ENCODE measurements at regions not wholly inside any gene's neighbourhood (a gene's known extent, or its start where the extent isn't known, plus 50 kb on each side); places are given as distances from the start of the nearest gene placed in this dataset.

DNA sequence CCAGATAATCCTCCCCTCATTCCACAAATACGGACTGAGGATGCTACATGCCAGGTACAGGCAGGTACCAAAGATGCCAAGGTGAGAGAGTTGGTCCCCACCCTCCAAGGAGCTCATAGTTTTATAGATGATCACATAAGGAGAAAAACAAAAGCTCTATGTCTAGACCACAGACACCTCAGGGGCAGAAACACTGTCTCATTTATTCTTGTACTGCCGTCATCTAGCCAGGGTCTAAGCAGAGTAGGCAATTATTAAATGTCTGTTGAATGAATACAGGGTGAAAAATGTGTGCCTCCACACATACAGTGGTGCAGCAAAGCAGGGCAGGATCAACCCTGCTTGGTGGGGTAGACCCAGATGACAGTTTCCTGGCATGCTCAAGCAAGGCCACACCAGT lies 439.8 kb upstream of the JARID2 start:
- no peaks in the 10 kb centered on the region for H3K79me1 ChIP-seq (ENCODE audit: low read depth, low read length)
- H3K36me3 ChIP-seq (replicated peaks in 1 of 2; ENCODE audit: control insufficient read depth in 2 of 2, insufficient read depth in 2 of 2, low read length in 2 of 2) = no peaks in the 10 kb centered on the region
- H2BK15ac ChIP-seq (ENCODE audit: low read length) = no peak overlapping the region
- H3K23ac ChIP-seq (ENCODE audit: low read depth, low read length, poor library complexity) = no peak overlapping the region
- H3K4me1 ChIP-seq (ENCODE audit: control insufficient read depth in 2 of 2, insufficient read depth in 1 of 2, low read depth in 1 of 2, low read length in 2 of 2) = peaks cover 0 to 3% of the 10 kb centered on the region in 2 donors
- DNase-seq (ENCODE audit: low spot score) = no peak
- no peak overlapping the region for H3K4me2 ChIP-seq (ENCODE audit: insufficient read depth, low read length, poor library complexity, severe bottlenecking)
- peaks cover 0 to 13% of the 10 kb centered on the region in 2 donors for H3K9me3 ChIP-seq (replicated peaks in 1 of 2; ENCODE audit: control insufficient read depth in 2 of 2, insufficient read depth in 1 of 2, low read depth in 1 of 2, low read length in 2 of 2)
- no peak overlapping the region for H3K18ac ChIP-seq (ENCODE audit: low read length)
- H2BK12ac ChIP-seq (ENCODE audit: low read length) = no peak overlapping the region
- H4K91ac ChIP-seq (ENCODE audit: low read depth, low read length, poor library complexity) = no peak overlapping the region
- H2AFZ ChIP-seq (ENCODE audit: low read length) = no peak overlapping the region
- no peak overlapping the region for H3K27ac ChIP-seq (replicated peaks; ENCODE audit: low read length)
- H3K4ac ChIP-seq (ENCODE audit: low read length) = no peak overlapping the region
- H4K8ac ChIP-seq (ENCODE audit: low read depth, low read length) = no peak overlapping the region
- no peak overlapping the region for H3K9ac ChIP-seq (ENCODE audit: low read depth, low read length, poor library complexity)
- no peaks in the 10 kb centered on the region for H3K27me3 ChIP-seq (ENCODE audit: control insufficient read depth in 3 of 3, insufficient read depth in 3 of 3, low read depth in 1 of 3, low read length in 3 of 3)
- no CpG with 5 or more reads among the region's 2 CpGs for WGBS, 2 donors (ENCODE audit: extremely low coverage in 2 of 2, insufficient read length in 2 of 2, insufficient replicate concordance in 1 of 2)
- H2BK5ac ChIP-seq (ENCODE audit: low read length) = no peak overlapping the region
- no peak overlapping the region for H3K4me3 ChIP-seq (ENCODE audit: low read length in 2 of 2)
- H3K14ac ChIP-seq (ENCODE audit: low read length) = no peak overlapping the region
- H2BK120ac ChIP-seq (ENCODE audit: low read depth, low read length) = no peak overlapping the region
- H2AK5ac ChIP-seq (ENCODE audit: low read depth, low read length) = no peak overlapping the region

DNA sequence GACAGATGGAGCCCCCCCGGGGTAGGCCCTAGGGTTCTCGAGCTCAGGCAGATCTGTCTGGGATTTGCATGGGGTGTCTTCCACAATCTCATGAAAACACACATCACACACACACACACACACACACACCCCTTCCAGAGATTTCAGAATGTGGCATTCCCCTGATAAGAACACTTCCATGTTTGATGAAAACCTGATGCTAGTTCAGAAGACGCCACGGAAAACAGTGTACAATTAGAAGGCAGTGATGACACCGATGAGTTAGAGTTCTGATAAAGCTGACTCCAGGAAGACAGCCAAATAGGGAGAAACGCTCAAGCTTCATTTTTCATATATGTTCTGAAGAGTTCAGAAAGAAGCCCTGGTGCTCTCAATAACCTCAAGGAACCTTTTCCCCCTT lies 438.7 kb upstream of the JARID2 start:
- Histone ChIP-seq H4K91ac (ENCODE audit: low read depth, low read length, poor library complexity) (no peak overlapping the region), H3K4me2 (ENCODE audit: insufficient read depth, low read length, poor library complexity, severe bottlenecking) (no peak overlapping the region), H3K9ac (ENCODE audit: low read depth, low read length, poor library complexity) (no peak overlapping the region), H2AFZ (ENCODE audit: low read length) (no peak overlapping the region), H2BK15ac (ENCODE audit: low read length) (no peak overlapping the region), H3K4me1 (ENCODE audit: control insufficient read depth in 2 of 2, insufficient read depth in 1 of 2, low read depth in 1 of 2, low read length in 2 of 2) (peaks cover 0 to 3% of the 10 kb centered on the region in 2 donors), H3K27me3 (ENCODE audit: control insufficient read depth in 3 of 3, insufficient read depth in 3 of 3, low read depth in 1 of 3, low read length in 3 of 3) (no peaks in the 10 kb centered on the region), H3K4me3 (ENCODE audit: low read length in 2 of 2) (no peak overlapping the region), H3K36me3 (replicated peaks in 1 of 2; ENCODE audit: control insufficient read depth in 2 of 2, insufficient read depth in 2 of 2, low read length in 2 of 2) (no peaks in the 10 kb centered on the region), H2BK5ac (ENCODE audit: low read length) (no peak overlapping the region), H2BK12ac (ENCODE audit: low read length) (no peak overlapping the region), H4K8ac (ENCODE audit: low read depth, low read length) (no peak overlapping the region), H3K79me1 (ENCODE audit: low read depth, low read length) (no peaks in the 10 kb centered on the region), H3K14ac (ENCODE audit: low read length) (no peak overlapping the region), H3K9me3 (replicated peaks in 1 of 2; ENCODE audit: control insufficient read depth in 2 of 2, insufficient read depth in 1 of 2, low read depth in 1 of 2, low read length in 2 of 2) (peaks cover 0 to 13% of the 10 kb centered on the region in 2 donors), H3K27ac (replicated peaks; ENCODE audit: low read length) (no peak overlapping the region), H3K18ac (ENCODE audit: low read length) (no peak overlapping the region), H3K23ac (ENCODE audit: low read depth, low read length, poor library complexity) (no peak overlapping the region), H3K4ac (ENCODE audit: low read length) (no peak overlapping the region), H2BK120ac (ENCODE audit: low read depth, low read length) (no peak overlapping the region), H2AK5ac (ENCODE audit: low read depth, low read length) (no peak overlapping the region)
- no CpG with 5 or more reads among the region's 6 CpGs for WGBS, 2 donors (ENCODE audit: extremely low coverage in 2 of 2, insufficient read length in 2 of 2, insufficient replicate concordance in 1 of 2)
- no peak for DNase-seq (ENCODE audit: low spot score)

DNA sequence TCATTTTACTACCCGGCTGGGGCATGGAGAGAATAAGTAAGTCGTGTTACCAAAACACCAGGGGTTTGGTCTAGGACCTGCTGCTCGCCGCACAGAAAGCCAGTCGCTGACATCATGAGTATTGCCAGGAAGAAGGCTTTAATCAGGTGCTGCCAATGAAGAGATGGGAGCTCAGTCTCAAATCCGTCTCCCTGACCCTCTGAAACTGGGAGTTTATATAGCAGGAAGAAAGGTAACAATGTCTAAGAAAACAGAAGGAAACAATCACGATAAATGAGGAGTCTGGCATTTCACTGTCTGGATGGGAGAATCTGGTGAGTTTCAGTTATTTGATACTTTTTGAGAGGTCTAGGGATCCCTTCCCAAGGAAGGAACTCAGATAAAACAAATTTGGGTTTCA lies 437.9 kb upstream of the JARID2 start:
- H3K79me1 ChIP-seq (ENCODE audit: low read depth, low read length) = no peaks in the 10 kb centered on the region
- no CpG with 5 or more reads among the region's 7 CpGs for WGBS, 2 donors (ENCODE audit: extremely low coverage in 2 of 2, insufficient read length in 2 of 2, insufficient replicate concordance in 1 of 2)
- no peaks in the 10 kb centered on the region for H3K27me3 ChIP-seq (ENCODE audit: control insufficient read depth in 3 of 3, insufficient read depth in 3 of 3, low read depth in 1 of 3, low read length in 3 of 3)
- H3K4me2 ChIP-seq (ENCODE audit: insufficient read depth, low read length, poor library complexity, severe bottlenecking) = no peak overlapping the region
- H3K4ac ChIP-seq (ENCODE audit: low read length) = no peak overlapping the region
- no peak overlapping the region for H4K8ac ChIP-seq (ENCODE audit: low read depth, low read length)
- no peak overlapping the region for H2AFZ ChIP-seq (ENCODE audit: low read length)
- no peak overlapping the region for H2AK5ac ChIP-seq (ENCODE audit: low read depth, low read length)
- peaks cover 0 to 13% of the 10 kb centered on the region in 2 donors for H3K9me3 ChIP-seq (replicated peaks in 1 of 2; ENCODE audit: control insufficient read depth in 2 of 2, insufficient read depth in 1 of 2, low read depth in 1 of 2, low read length in 2 of 2)
- no peak for DNase-seq (ENCODE audit: low spot score)
- H3K23ac ChIP-seq (ENCODE audit: low read depth, low read length, poor library complexity) = no peak overlapping the region
- H3K9ac ChIP-seq (ENCODE audit: low read depth, low read length, poor library complexity) = no peak overlapping the region
- H2BK120ac ChIP-seq (ENCODE audit: low read depth, low read length) = no peak overlapping the region
- H3K14ac ChIP-seq (ENCODE audit: low read length) = no peak overlapping the region
- H2BK5ac ChIP-seq (ENCODE audit: low read length) = no peak overlapping the region
- no peak overlapping the region for H3K18ac ChIP-seq (ENCODE audit: low read length)
- no peak overlapping the region for H3K27ac ChIP-seq (replicated peaks; ENCODE audit: low read length)
- H2BK12ac ChIP-seq (ENCODE audit: low read length) = no peak overlapping the region
- no peaks in the 10 kb centered on the region for H3K36me3 ChIP-seq (replicated peaks in 1 of 2; ENCODE audit: control insufficient read depth in 2 of 2, insufficient read depth in 2 of 2, low read length in 2 of 2)
- H3K4me1 ChIP-seq (ENCODE audit: control insufficient read depth in 2 of 2, insufficient read depth in 1 of 2, low read depth in 1 of 2, low read length in 2 of 2) = no peaks in the 10 kb centered on the region
- H2BK15ac ChIP-seq (ENCODE audit: low read length) = no peak overlapping the region
- no peak overlapping the region for H3K4me3 ChIP-seq (ENCODE audit: low read length in 2 of 2)
- no peak overlapping the region for H4K91ac ChIP-seq (ENCODE audit: low read depth, low read length, poor library complexity)

DNA sequence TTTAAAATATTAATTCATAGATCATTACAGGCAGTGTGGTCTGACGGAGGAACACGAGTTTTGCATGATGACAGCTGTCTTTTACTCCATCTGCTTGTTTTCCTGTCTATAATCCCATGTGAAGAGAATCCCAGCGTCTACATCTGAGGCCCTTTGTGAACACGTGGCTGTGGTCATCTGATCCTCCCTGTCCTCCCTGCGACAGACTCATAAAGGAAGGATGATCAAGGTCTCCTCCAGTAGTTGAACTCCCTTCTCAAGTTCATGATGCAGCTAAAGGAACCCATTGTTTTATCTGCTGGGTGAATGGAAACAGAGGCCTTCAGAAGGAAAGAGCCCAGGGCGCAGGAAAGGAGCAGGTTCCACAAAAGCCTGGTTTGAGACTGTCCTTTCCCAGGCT lies 435.8 kb upstream of the JARID2 start:
- Histone ChIP-seq H2BK15ac (ENCODE audit: low read length) (no peak overlapping the region), H3K4me2 (ENCODE audit: insufficient read depth, low read length, poor library complexity, severe bottlenecking) (no peak overlapping the region), H3K27ac (replicated peaks; ENCODE audit: low read length) (no peak overlapping the region), H4K8ac (ENCODE audit: low read depth, low read length) (no peak overlapping the region), H3K27me3 (ENCODE audit: control insufficient read depth in 3 of 3, insufficient read depth in 3 of 3, low read depth in 1 of 3, low read length in 3 of 3) (no peaks in the 10 kb centered on the region), H2BK5ac (ENCODE audit: low read length) (no peak overlapping the region), H2AK5ac (ENCODE audit: low read depth, low read length) (no peak overlapping the region), H3K4me1 (ENCODE audit: control insufficient read depth in 2 of 2, insufficient read depth in 1 of 2, low read depth in 1 of 2, low read length in 2 of 2) (peaks cover 0 to under 1% of the 10 kb centered on the region in 2 donors), H2AFZ (ENCODE audit: low read length) (peak overlapping the region; percentile 61), H2BK12ac (ENCODE audit: low read length) (no peak overlapping the region), H4K91ac (ENCODE audit: low read depth, low read length, poor library complexity) (no peak overlapping the region), H3K4me3 (ENCODE audit: low read length in 2 of 2) (no peak overlapping the region), H3K9me3 (replicated peaks in 1 of 2; ENCODE audit: control insufficient read depth in 2 of 2, insufficient read depth in 1 of 2, low read depth in 1 of 2, low read length in 2 of 2) (peaks cover 0 to 13% of the 10 kb centered on the region in 2 donors), H3K4ac (ENCODE audit: low read length) (no peak overlapping the region), H3K23ac (ENCODE audit: low read depth, low read length, poor library complexity) (no peak overlapping the region), H3K9ac (ENCODE audit: low read depth, low read length, poor library complexity) (no peak overlapping the region), H3K36me3 (replicated peaks in 1 of 2; ENCODE audit: control insufficient read depth in 2 of 2, insufficient read depth in 2 of 2, low read length in 2 of 2) (no peaks in the 10 kb centered on the region), H3K14ac (ENCODE audit: low read length) (no peak overlapping the region), H3K79me1 (ENCODE audit: low read depth, low read length) (no peaks in the 10 kb centered on the region), H2BK120ac (ENCODE audit: low read depth, low read length) (no peak overlapping the region), H3K18ac (ENCODE audit: low read length) (no peak overlapping the region)
- no CpG with 5 or more reads among the region's 6 CpGs for WGBS, 2 donors (ENCODE audit: extremely low coverage in 2 of 2, insufficient read length in 2 of 2, insufficient replicate concordance in 1 of 2)
- DNase-seq (ENCODE audit: low spot score) = no peak
